SU-DHL-6 (cell line): ENCODE measurements at regions not wholly inside any gene's neighbourhood (a gene's known extent, or its start where the extent isn't known, plus 50 kb on each side); places are given as distances from the start of the nearest gene placed in this dataset.

Source experiments
- H2AFZ ChIP-seq: fragments of 200-600 bp; sonication (generic); 2 replicates; pipeline ENCODE4 v1.6.1; 2014; ENCODE audit warnings: low read depth, mild to moderate bottlenecking, moderate library complexity, mixed read lengths, antibody characterized with exemption, low read length; ENCODE audit not compliant: severe bottlenecking
- H3F3A ChIP-seq: fragments of 200-600 bp; shearing (Covaris generic); 2 replicates; pipeline ENCODE4 v1.6.0; 2016; ENCODE audit warnings: antibody characterized with exemption, mild to moderate bottlenecking; ENCODE audit not compliant: insufficient read depth
- H3K27ac ChIP-seq: fragments of 200-600 bp; sonication (generic); 2 replicates; pipeline ENCODE4 v1.5.1; 2016; ENCODE audit warnings: low read depth, mild to moderate bottlenecking, low read length, moderate library complexity, mixed read lengths
- H3K27me3 ChIP-seq: fragments of 200-600 bp; sonication (generic), shearing (Covaris generic); 2 replicates; pipeline ENCODE4 v1.6.0; 2014; ENCODE audit warnings: mild to moderate bottlenecking, low read length
- H3K36me3 ChIP-seq: fragments of 200-600 bp; sonication (generic); 2 replicates; pipeline ENCODE4 v1.6.1; 2014; ENCODE audit warnings: mild to moderate bottlenecking, low read length, mixed read lengths
- H3K4me2 ChIP-seq: fragments of 300-600, 200-600 bp; shearing (Covaris generic), sonication (generic); 2 replicates; pipeline ENCODE4 v1.6.0; 2014; ENCODE audit warnings: low read length, low read depth, mild to moderate bottlenecking; ENCODE audit not compliant: poor library complexity, severe bottlenecking
- H3K4me3 ChIP-seq: fragments of 200-600 bp; sonication (generic); 2 replicates; pipeline ENCODE4 v1.5.1; 2014; ENCODE audit warnings: antibody characterized with exemption, low read length, mild to moderate bottlenecking, mixed read lengths; ENCODE audit not compliant: insufficient read depth, poor library complexity, severe bottlenecking
- H3K79me2 ChIP-seq: fragments of 200-600 bp; sonication (generic); 2 replicates; pipeline ENCODE4 v1.6.1; 2014; ENCODE audit warnings: mild to moderate bottlenecking, low read length, moderate library complexity; ENCODE audit not compliant: insufficient read depth
- H3K9ac ChIP-seq: fragments of 200-600 bp; sonication (generic); 2 replicates; pipeline ENCODE4 v1.7.0; 2014; ENCODE audit warnings: mild to moderate bottlenecking, low read length
- H3K9me2 ChIP-seq: fragments of 200-600 bp; sonication (generic); replicated peaks from 2 replicates; pipeline ENCODE4 v1.6.1; 2014; ENCODE audit warnings: low read length; ENCODE audit not compliant: insufficient read depth
- H3K9me3 ChIP-seq: fragments of 200-600 bp; sonication (generic); 2 replicates; pipeline ENCODE4 v1.6.1; 2014; ENCODE audit warnings: low read length, mixed read lengths; ENCODE audit not compliant: insufficient read depth
- H4K20me1 ChIP-seq: fragments of 200-600 bp; sonication (generic); 2 replicates; pipeline ENCODE4 v1.6.1; 2014; ENCODE audit warnings: low read depth, mild to moderate bottlenecking, antibody characterized with exemption, low read length, moderate library complexity, mixed read lengths
- EZH2phosphoT487 ChIP-seq: fragments of 200-600 bp; sonication (generic), shearing (Covaris generic); conservative IDR thresholded peaks from 2 replicates; pipeline ENCODE4 v1.6.1; 2018; ENCODE audit warnings: mild to moderate bottlenecking, antibody characterized with exemption, low read length, moderate library complexity, mixed read lengths
- TF ChIP-seq, protein P1 (sequence below): fragments of 200-600 bp; sonication (generic); IDR thresholded peaks from one replicate; pipeline ENCODE4 v1.5.1; 2017; ENCODE audit warnings: antibody characterized with exemption, mild to moderate bottlenecking, low read length, moderate library complexity; ENCODE audit not compliant: insufficient read depth, poor library complexity, severe bottlenecking

DNA sequence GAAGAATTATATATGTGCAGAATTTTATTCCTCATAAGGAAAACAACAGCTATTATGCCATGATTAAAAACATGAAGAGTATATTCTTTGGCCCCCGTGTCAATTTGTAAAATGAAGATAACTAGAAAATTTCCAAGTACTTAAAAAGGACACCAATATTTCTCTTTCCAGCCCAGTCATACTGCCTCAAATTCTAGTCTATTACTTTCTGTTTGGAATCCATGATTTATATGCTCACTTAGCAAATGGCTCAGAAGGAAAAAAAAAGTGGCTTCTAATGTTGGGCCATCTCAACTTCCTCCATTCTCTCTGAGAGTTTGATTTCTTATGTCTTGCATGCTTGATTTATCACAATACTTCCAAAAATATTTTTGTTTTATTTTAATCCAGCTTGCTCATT is 1431.1 kb downstream of the AMY1C start:
- no peaks in the 10 kb centered on the region for H3K79me2 ChIP-seq
- no peak for TF ChIP-seq EZH2phosphoT487
- TF ChIP-seq, protein P1, sequence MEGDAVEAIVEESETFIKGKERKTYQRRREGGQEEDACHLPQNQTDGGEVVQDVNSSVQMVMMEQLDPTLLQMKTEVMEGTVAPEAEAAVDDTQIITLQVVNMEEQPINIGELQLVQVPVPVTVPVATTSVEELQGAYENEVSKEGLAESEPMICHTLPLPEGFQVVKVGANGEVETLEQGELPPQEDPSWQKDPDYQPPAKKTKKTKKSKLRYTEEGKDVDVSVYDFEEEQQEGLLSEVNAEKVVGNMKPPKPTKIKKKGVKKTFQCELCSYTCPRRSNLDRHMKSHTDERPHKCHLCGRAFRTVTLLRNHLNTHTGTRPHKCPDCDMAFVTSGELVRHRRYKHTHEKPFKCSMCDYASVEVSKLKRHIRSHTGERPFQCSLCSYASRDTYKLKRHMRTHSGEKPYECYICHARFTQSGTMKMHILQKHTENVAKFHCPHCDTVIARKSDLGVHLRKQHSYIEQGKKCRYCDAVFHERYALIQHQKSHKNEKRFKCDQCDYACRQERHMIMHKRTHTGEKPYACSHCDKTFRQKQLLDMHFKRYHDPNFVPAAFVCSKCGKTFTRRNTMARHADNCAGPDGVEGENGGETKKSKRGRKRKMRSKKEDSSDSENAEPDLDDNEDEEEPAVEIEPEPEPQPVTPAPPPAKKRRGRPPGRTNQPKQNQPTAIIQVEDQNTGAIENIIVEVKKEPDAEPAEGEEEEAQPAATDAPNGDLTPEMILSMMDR, result no peak
- H3K36me3 ChIP-seq, result no peaks in the 10 kb centered on the region
- no peak overlapping the region for H3K27ac ChIP-seq
- no peak overlapping the region for H3K9ac ChIP-seq
- H3K27me3 ChIP-seq, result no peaks in the 10 kb centered on the region
- no peaks in the 10 kb centered on the region for H4K20me1 ChIP-seq
- no peaks in the 10 kb centered on the region for H3K9me2 ChIP-seq
- no peaks in the 10 kb centered on the region for H3K9me3 ChIP-seq
- H3F3A ChIP-seq, result no peaks in the 10 kb centered on the region
- H2AFZ ChIP-seq, result peak overlapping the region; percentile 39
- H3K4me3 ChIP-seq, result no peak overlapping the region
- H3K4me2 ChIP-seq, result no peak overlapping the region

DNA sequence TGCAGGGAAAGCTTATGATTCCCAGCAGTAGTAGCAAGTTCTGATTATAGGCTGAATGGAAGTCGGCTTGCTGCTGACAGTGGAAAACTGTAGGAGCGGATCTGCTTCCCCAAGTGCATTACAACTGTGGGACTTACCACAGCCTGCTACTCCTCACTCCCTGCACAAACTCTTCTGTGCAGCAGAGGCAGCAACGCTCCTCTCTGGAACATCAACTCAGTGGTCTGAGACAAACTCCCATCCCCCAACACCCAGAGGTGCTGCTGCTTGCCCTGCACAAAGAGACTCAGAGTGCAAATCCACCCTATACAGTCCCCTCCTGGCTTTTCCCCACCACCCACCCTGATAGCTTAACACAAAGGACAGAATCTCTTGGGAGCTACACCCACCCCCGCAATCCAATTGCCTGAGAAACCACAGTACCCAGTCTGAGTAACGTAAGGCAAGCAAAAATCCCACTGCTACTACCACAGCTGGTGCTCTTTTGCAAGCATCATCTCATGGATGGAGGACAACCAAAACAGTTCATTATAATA is 1455.2 kb downstream of the AMY1C start:
- Histone ChIP-seq H3K27me3 (no peaks in the 10 kb centered on the region), H3F3A (no peaks in the 10 kb centered on the region), H3K9me3 (no peaks in the 10 kb centered on the region), H3K9me2 (no peaks in the 10 kb centered on the region), H3K27ac (no peak overlapping the region), H4K20me1 (no peaks in the 10 kb centered on the region), H3K36me3 (no peaks in the 10 kb centered on the region), H3K79me2 (no peaks in the 10 kb centered on the region), H3K4me2 (no peak overlapping the region), H2AFZ (no peak overlapping the region), H3K4me3 (no peak overlapping the region), H3K9ac (no peak overlapping the region)
- no peak for TF ChIP-seq EZH2phosphoT487
- TF ChIP-seq, protein P1, result no peak

DNA sequence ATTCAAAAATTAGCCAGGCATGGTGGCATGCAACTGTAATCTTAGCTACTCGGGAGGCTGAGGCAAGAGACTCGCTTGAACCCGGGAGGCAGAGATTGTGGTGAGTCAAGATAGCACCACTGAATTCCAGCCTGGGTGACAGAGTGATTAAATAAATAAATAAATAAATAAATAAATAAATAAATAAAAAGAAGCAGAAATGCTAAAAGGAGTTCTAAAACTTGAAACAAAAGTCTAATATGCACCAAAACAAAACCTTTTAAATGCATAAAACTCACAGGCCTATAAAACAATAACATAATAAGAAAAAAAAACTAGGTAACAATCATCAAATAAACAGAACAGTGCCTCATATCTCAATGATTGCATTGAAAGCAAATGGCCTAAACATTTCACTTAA is 1458.9 kb downstream of the AMY1C start:
- Histone ChIP-seq H3K9me2 (no peaks in the 10 kb centered on the region), H4K20me1 (no peaks in the 10 kb centered on the region), H3K36me3 (no peaks in the 10 kb centered on the region), H3K27me3 (no peaks in the 10 kb centered on the region), H3K9ac (no peak overlapping the region), H3K27ac (no peak overlapping the region), H2AFZ (no peak overlapping the region), H3K79me2 (no peaks in the 10 kb centered on the region), H3K9me3 (no peaks in the 10 kb centered on the region), H3K4me2 (no peak overlapping the region), H3K4me3 (no peak overlapping the region), H3F3A (no peaks in the 10 kb centered on the region)
- TF ChIP-seq, protein P1, result no peak
- no peak for TF ChIP-seq EZH2phosphoT487
